Cardiac fibroblast (primary cell): ENCODE measurements at regions not wholly inside any gene's neighbourhood (a gene's known extent, or its start where the extent isn't known, plus 50 kb on each side); places are given as distances from the start of the nearest gene placed in this dataset.

Experiments used
- DNase-seq, 2 donors: peaks; one replicate each; pipeline versions ENCODE4 v3.0.0 to v3.0.0-alpha.2; 2010; ENCODE audit warnings: low read depth in 2 of 2
- H3K4me3 ChIP-seq, 2 donors: replicated peaks in 1 of 2; 1 replicate in 1 of 2; 2 replicates in 1 of 2; pipeline ENCODE4 v1.5.1; 2011; ENCODE audit warnings: low read depth in 2 of 2, low read length in 2 of 2, mild to moderate bottlenecking in 2 of 2, moderate library complexity in 1 of 2
- TF ChIP-seq, protein P1 (sequence below): IDR thresholded peaks from one replicate; pipeline ENCODE4 v1.5.1; 2011; ENCODE audit warnings: low read depth, mild to moderate bottlenecking, low read length, inconsistent platforms

DNA sequence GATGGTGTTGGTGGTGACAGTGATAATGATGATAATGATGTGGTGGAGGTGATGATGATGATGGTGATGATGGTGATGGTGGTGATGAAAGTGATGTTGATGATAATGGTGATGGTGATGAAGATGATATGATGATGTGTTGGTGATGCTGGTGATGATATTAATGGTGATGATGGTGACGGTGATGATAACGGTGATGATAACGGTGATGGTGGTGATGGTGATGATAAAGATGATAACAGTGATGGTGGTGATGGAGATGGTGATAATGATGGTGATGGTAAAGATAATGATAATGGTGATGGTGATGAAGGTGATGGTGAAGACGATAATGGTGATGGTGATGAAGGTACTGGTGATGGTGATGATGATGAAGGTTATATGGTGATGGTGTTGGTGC is 76.6 kb downstream of the UNCX start:
- no peak overlapping the region for H3K4me3 ChIP-seq
- no peak for DNase-seq
- TF ChIP-seq, protein P1, sequence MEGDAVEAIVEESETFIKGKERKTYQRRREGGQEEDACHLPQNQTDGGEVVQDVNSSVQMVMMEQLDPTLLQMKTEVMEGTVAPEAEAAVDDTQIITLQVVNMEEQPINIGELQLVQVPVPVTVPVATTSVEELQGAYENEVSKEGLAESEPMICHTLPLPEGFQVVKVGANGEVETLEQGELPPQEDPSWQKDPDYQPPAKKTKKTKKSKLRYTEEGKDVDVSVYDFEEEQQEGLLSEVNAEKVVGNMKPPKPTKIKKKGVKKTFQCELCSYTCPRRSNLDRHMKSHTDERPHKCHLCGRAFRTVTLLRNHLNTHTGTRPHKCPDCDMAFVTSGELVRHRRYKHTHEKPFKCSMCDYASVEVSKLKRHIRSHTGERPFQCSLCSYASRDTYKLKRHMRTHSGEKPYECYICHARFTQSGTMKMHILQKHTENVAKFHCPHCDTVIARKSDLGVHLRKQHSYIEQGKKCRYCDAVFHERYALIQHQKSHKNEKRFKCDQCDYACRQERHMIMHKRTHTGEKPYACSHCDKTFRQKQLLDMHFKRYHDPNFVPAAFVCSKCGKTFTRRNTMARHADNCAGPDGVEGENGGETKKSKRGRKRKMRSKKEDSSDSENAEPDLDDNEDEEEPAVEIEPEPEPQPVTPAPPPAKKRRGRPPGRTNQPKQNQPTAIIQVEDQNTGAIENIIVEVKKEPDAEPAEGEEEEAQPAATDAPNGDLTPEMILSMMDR = no peak

- TF ChIP-seq, protein P1 = no peak
- no peak for DNase-seq
- H3K4me3 ChIP-seq = no peak overlapping the region
Measured at GRCh38 chr7:1309996-1310395, 77.3 kb downstream of the UNCX start.

DNA sequence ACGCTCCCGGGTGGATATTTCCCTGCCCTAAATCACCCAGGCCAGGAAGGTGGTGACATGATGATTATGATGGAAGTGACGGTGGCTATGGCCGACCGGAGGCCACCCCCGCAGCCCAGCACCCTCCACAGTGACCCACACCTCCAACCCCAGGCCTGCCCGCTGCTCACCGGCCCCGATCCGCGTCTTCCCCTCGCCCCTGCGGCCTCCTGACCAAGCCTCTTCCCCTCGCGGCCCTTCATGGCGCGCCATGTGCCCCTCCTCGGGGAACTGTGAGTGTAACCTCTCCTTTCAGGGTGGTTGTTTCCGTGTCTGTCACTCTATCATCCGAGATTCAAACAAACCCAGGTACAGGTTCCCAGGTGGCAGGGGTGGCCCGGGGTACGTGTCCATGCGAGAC is 78.3 kb downstream of the UNCX start:
- TF ChIP-seq, protein P1 = no peak
- no peak for DNase-seq
- no peak overlapping the region for H3K4me3 ChIP-seq

DNA sequence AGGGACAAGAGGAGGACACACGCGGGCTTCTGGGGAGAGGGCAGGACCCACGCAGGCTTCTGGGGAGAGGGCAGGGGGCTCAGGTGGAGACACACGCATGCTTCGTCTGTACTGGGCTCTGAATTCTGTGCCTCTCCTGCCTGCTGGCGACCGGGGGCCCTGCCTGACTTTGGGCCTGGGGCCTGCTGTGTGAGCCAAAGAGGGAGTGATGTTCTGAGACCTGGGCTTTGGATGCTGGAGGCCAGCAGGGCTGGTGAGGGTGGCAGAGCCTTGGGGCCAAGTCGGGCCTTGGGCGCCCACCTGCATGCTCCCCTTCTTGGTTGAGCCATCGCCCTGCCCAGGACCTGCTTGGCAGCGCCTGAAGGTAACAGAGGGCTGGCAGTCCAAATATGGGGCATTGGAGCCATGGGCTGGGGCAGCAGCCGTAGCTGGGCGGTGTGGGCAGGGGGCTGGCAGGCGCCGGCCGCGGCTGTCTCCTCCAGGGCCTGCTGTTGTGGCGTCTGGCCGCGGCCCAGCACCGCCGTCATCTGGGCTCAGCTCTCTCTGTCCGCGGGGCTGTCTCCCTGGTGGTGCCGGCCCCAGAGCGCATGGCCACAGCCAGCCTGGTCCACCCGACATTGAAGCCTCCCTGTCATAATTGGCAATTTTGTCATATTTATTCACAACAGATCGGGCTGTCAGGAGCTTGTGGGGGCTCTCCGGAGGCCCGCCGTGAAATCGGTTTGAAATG is 78.9 kb downstream of the UNCX start:
- TF ChIP-seq, protein P1 = no peak
- no peak overlapping the region for H3K4me3 ChIP-seq
- no peak for DNase-seq

DNA sequence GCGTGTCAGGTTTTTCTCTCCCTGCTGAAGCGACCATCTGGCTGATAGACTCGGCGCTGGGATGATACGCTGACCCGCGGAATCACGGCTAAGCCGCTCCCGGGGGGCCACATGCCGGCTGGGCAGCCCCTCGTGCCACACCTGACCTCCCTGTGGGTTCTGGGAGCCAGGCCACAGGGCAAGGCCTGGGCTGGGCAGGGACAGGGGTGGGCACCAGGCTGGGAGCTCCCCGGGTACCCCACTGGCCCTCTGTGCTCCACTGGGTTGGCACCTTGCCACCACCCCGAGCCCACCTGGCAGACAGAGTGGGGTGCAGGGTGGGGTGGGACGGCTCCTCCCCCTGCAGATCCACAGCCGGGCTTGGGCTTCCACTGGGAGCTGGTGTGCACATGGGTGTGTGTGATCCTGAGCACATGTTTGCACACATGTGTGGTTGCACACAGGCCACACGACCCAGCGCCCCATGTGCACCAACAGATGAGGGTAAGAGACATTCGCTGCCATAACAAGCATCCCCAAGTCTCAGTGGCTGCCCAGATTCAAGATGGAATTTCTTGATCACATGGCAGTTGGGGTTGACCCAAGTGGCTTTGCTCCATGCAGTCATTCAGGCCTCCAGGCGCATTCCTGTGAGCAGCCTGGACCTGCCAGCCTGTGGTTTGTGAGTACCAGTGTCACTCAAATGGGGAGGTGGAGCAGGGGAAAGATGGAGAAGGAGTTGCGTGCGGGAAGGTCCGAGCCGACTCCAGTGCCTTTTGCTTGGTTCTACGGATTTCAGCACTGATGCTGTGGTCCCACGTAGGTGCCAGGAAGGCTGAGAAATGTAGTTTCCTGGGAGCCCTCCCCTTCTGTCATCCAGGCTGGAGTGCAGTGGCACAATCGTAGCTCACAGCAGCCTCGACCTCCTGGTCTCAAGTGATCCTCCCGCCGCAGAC is 79.7 kb downstream of the UNCX start:
- no peak for DNase-seq
- TF ChIP-seq, protein P1 = no peak
- H3K4me3 ChIP-seq = no peak overlapping the region

DNA sequence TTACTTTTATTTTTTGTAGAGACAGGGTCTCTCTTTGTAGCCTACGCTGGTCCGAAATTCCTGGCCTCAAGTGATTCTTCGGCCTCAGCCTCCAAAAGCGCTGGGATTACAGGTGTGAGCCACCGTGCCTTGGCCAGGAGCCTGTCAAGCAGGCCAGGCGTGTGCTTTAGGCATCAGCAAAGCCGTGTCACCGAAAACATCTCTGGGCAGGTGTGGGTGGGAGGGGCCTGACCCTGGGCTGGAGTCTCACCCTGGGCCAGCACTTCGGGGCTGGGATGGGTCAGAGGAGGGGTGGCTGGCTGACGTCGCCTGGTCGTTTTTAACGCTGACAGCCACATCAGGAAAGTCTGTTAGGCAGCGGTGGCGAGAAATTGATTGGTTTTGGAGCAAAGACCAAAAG is 80.9 kb downstream of the UNCX start:
- TF ChIP-seq, protein P1 = no peak
- no peak overlapping the region for H3K4me3 ChIP-seq
- DNase-seq = no peak
